Stimulated activated naive CD8-positive, alpha-beta T cell treated with anti-CD3 and anti-CD28 coated beads, Interleukin-15, amount 100 ng/mL, for 72 hours (primary cell): ENCODE measurements at regions not wholly inside any gene's neighbourhood (a gene's known extent, or its start where the extent isn't known, plus 50 kb on each side); places are given as distances from the start of the nearest gene placed in this dataset.
"Not testable (repeated sequence)": the region's sequence is repeated elsewhere in the genome, so short reads cannot be mapped to it uniquely, and the experiment has no call there.

ENCODE experiments used
- ATAC-seq: fragments of 150-1000 bp; cut with Tn5 transposase; 2 replicates; pipeline ENCODE4 v1.10.0; 2021; ENCODE audit warnings: mild to moderate bottlenecking, moderate library complexity
- DNase-seq, 2 donors: peaks; one replicate each; pipeline ENCODE4 v3.0.0; 2021 to 2022
- H3K27ac Mint-ChIP-seq, 2 donors: one replicate each; pipeline ENCODE4 v1.8.0; 2022; ENCODE audit warnings: mild to moderate bottlenecking in 2 of 2, mixed read lengths in 2 of 2, moderate library complexity in 2 of 2
- H3K27me3 Mint-ChIP-seq: one replicate; pipeline ENCODE4 v1.8.0; 2022; ENCODE audit warnings: mixed read lengths
- H3K4me1 Mint-ChIP-seq: one replicate; pipeline ENCODE4 v1.8.0; 2022; ENCODE audit warnings: mild to moderate bottlenecking, mixed read lengths
- H3K4me3 Mint-ChIP-seq, 2 donors: one replicate each; pipeline ENCODE4 v1.8.0; 2022; ENCODE audit warnings: mild to moderate bottlenecking in 2 of 2, mixed read lengths in 2 of 2, moderate library complexity in 1 of 2
- H3K9me3 Mint-ChIP-seq, 2 donors: one replicate each; pipeline ENCODE4 v1.8.0; 2022; ENCODE audit warnings: mixed read lengths in 2 of 2

DNA sequence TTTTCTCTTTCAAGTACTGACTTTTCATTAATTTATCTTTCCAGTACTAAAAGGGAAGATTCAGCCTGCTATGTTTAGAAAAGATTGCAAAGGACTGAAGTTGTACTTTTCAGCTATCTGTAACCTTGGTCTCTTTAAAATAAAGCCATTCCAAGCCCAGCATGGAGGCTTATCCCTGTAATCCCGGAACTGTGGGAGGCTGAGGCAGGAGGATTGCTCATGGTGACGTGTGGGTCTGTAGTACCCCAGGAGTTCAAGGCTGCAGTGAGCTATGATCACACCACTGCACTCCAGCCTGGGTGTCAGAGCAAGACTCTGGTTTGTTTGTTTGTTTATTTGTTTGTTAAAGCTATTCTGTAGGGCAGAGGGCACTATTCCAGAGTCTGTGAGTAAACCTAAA, 50.6 kb upstream of the TMEM170B start:
- no peaks in the 10 kb centered on the region for H3K4me1 Mint-ChIP-seq

GRCh38 chr6:11486486-11486885, 51.1 kb upstream of the TMEM170B start:
- H3K27me3 Mint-ChIP-seq = no peaks in the 10 kb centered on the region
- no peak overlapping the region for H3K4me3 Mint-ChIP-seq
- H3K9me3 Mint-ChIP-seq = peaks cover 0 to 8% of the 10 kb centered on the region in 2 donors
- no peak overlapping the region for H3K27ac Mint-ChIP-seq
- ATAC-seq (no peak), DNase-seq (no peak)
- H3K4me1 Mint-ChIP-seq = no peaks in the 10 kb centered on the region

More for the DNA sequence above, 50.6 kb upstream of the TMEM170B start:
- H3K27me3 Mint-ChIP-seq = no peaks in the 10 kb centered on the region
- ATAC-seq (no peak), DNase-seq (no peak)
- H3K4me3 Mint-ChIP-seq = no peak overlapping the region
- no peak overlapping the region for H3K27ac Mint-ChIP-seq
- peaks cover 0 to 8% of the 10 kb centered on the region in 2 donors for H3K9me3 Mint-ChIP-seq

- H3K4me3 Mint-ChIP-seq = no peak overlapping the region
- no peaks in the 10 kb centered on the region for H3K27me3 Mint-ChIP-seq
- DNase-seq (no peak), ATAC-seq (no peak)
- H3K9me3 Mint-ChIP-seq = peaks cover 0 to 8% of the 10 kb centered on the region in 2 donors
- no peak overlapping the region for H3K27ac Mint-ChIP-seq
- H3K4me1 Mint-ChIP-seq = no peaks in the 10 kb centered on the region
Observed at GRCh38 chr6:11486051-11486450, 51.5 kb upstream of the TMEM170B start.

DNA sequence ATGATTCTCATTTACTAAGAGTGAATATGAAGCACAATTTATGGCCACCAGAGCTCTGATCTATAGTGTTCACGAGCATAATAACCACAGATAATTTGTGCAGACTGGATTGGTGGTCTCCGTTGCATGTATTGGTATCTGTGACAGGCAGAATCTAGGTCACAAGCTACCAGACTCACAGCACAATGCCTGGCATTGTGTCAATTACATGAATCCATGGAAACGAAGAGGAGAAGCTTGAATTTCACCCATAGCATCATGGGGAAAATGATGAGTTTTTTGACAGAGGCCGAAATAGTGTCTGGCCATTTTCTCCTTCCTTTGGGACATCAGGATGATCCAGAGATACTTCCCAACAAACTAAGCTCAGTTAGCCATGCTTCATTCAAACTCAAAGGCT, 52.3 kb upstream of the TMEM170B start:
- no peaks in the 10 kb centered on the region for H3K4me1 Mint-ChIP-seq
- DNase-seq = no peak
- peaks cover 4% of the 10 kb centered on the region for H3K27me3 Mint-ChIP-seq
- no peak overlapping the region for H3K4me3 Mint-ChIP-seq
- H3K27ac Mint-ChIP-seq = no peak overlapping the region
- H3K9me3 Mint-ChIP-seq = peaks cover 0 to 8% of the 10 kb centered on the region in 2 donors
- ATAC-seq = no peak

DNA sequence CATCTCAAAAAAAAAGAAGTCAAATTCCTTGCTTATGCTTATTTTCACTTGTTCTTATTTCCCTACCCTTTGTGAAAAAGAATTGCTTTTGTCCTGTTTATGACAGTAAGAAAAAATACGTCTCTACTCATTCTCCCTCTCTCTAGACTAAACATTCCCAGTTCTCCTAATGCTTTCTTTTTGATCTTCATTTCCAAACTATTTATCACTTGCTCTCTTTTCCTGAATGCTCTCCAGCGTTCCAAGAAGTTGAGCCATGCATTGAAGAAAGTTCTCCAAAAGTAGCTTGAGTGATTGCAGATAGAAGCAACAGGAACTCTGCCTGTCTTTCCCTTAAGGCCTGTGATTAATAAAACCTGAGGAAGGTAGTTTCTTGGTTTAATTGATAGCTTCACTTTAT, 53.1 kb upstream of the TMEM170B start:
- ATAC-seq = no peak
- Mint-ChIP-seq H3K27me3 (peaks cover 8% of the 10 kb centered on the region), H3K27ac (peak overlapping the region in 1 of 2 donors; percentile 64), H3K4me1 (no peaks in the 10 kb centered on the region), H3K4me3 (no peak overlapping the region), H3K9me3 (peaks cover 0 to 8% of the 10 kb centered on the region in 2 donors)
- DNase-seq = no peak

- DNase-seq (no peak), ATAC-seq (no peak)
- Mint-ChIP-seq H3K9me3 (peaks cover 0 to 8% of the 10 kb centered on the region in 2 donors), H3K4me3 (no peak overlapping the region), H3K4me1 (no peaks in the 10 kb centered on the region), H3K27ac (no peak overlapping the region), H3K27me3 (peaks cover 8% of the 10 kb centered on the region)
Observed at GRCh38 chr6:11482616-11483015, 54.9 kb upstream of the TMEM170B start.

GRCh38 chr6:11480541-11480940, 57.0 kb upstream of the TMEM170B start:
- DNase-seq = no peak
- no peak for ATAC-seq
- H3K4me1 Mint-ChIP-seq = no peaks in the 10 kb centered on the region
- peaks cover 0 to 8% of the 10 kb centered on the region in 2 donors for H3K9me3 Mint-ChIP-seq
- H3K4me3 Mint-ChIP-seq = no peak overlapping the region
- no peak overlapping the region for H3K27ac Mint-ChIP-seq
- H3K27me3 Mint-ChIP-seq = peaks cover 25% of the 10 kb centered on the region

DNA sequence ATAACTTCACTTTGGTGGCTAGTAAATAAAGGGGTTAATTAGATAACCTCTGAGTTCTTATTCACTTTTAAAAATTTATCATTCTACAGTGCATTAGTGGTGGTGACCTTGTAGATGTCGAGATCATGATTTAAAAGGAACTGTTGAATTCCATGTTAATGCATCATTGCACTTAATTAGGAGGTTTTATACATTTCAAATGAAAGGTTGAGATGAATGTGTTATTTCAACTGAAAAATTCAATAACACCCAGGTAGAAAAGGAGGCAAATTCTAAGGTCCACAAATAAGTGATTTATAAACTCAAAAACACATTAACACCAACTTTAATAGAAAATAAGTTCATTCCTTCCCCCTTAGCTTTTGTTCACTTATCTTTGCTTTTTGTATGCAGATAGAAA, 58.3 kb upstream of the TMEM170B start:
- Mint-ChIP-seq H3K27ac (no peak overlapping the region), H3K4me3 (no peak overlapping the region), H3K9me3 (peaks cover 0 to 8% of the 10 kb centered on the region in 2 donors), H3K27me3 (peaks cover 30% of the 10 kb centered on the region), H3K4me1 (no peaks in the 10 kb centered on the region)
- ATAC-seq = no peak
- no peak for DNase-seq

DNA sequence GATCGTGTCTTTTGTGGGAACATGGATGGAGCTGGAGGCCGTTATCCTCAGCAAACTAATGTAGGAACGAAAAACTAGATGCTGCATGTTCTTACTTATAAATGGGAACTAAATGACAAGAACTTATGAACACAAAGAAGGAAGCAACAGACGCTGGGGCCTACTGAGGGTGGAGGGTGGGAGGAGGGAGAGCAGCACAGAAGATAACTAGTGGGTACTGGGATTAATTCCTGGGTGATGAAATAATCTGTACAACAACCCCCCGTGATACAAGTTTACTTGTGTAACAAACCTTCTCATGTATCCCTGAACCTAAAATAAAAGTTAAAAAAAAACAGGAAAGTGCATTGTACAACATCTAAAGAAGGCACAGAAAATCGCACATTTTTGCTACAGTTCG, 59.0 kb upstream of the TMEM170B start:
- DNase-seq (no peak), ATAC-seq (no peak)
- Mint-ChIP-seq H3K27ac (no peak overlapping the region), H3K4me3 (no peak overlapping the region), H3K4me1 (no peaks in the 10 kb centered on the region), H3K27me3 (peaks cover 34% of the 10 kb centered on the region), H3K9me3 (peaks cover 0 to 8% of the 10 kb centered on the region in 2 donors)

GRCh38 chr6:11475016-11475415, 62.5 kb upstream of the TMEM170B start:
- Mint-ChIP-seq H3K9me3 (no peaks in the 10 kb centered on the region), H3K4me3 (no peak overlapping the region), H3K27me3 (peaks cover 28% of the 10 kb centered on the region), H3K27ac (no peak overlapping the region), H3K4me1 (no peaks in the 10 kb centered on the region)
- DNase-seq = no peak
- ATAC-seq = no peak

GRCh38 chr6:11473008-11473740, 64.4 kb upstream of the TMEM170B start:
- H3K4me1 Mint-ChIP-seq = no peaks in the 10 kb centered on the region
- H3K27ac Mint-ChIP-seq = no peak overlapping the region

GRCh38 chr6:11471261-11471660, 66.3 kb upstream of the TMEM170B start:
- no peak overlapping the region for H3K4me3 Mint-ChIP-seq
- ATAC-seq (no peak), DNase-seq (no peak)
- no peak overlapping the region for H3K27ac Mint-ChIP-seq
- no peaks in the 10 kb centered on the region for H3K9me3 Mint-ChIP-seq
- peaks cover 16% of the 10 kb centered on the region for H3K27me3 Mint-ChIP-seq
- peaks cover 10% of the 10 kb centered on the region for H3K4me1 Mint-ChIP-seq

More at GRCh38 chr6:11473008-11473740, 64.4 kb upstream of the TMEM170B start:
- ATAC-seq (no peak), DNase-seq (no peak)
- no peak overlapping the region for H3K4me3 Mint-ChIP-seq
- H3K27me3 Mint-ChIP-seq = peaks cover 26% of the 10 kb centered on the region
- no peaks in the 10 kb centered on the region for H3K9me3 Mint-ChIP-seq

DNA sequence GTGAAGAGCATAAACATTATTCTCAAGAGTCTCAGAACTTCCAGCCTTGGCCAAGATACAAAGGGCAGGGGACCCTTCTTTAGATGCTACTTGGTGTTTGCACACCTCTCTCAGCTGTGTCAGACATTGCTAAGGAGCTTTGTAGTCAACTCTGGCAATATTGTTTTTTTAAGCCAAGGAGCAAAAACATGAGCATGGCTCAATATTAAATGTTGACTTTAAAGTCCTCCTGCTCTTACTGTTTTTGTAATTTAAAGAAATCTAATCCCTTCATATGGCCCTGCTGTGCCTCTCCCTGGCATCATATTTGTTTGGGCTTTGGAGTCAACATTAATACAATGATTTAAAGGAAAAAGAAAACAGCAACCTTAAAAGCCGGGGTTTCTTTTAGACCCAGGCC, 67.9 kb upstream of the TMEM170B start:
- no peak overlapping the region for H3K4me3 Mint-ChIP-seq
- DNase-seq (no peak), ATAC-seq (no peak)
- H3K27me3 Mint-ChIP-seq = peaks cover 8% of the 10 kb centered on the region
- H3K9me3 Mint-ChIP-seq = no peaks in the 10 kb centered on the region
- H3K4me1 Mint-ChIP-seq = peaks cover 10% of the 10 kb centered on the region
- no peak overlapping the region for H3K27ac Mint-ChIP-seq

DNA sequence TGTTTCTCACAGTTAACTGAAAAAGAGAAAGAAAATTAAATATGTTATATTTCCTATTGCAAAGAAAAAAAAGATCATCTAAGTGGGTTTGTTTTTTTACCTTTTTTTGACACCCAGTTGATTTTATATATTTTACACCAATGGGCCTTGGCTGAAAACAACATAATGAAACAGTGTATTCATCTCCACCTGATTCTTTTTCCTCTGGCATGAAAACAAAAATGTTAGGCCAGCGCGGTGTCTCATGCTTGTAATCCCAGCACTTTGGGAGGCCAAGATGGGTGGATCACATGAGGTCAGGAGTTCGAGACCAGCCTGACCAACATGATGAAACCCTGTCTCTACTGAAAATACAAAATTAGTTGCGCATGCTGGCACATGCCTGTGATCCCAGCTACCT, 69.3 kb upstream of the TMEM170B start:
- peaks cover 10% of the 10 kb centered on the region for H3K4me1 Mint-ChIP-seq
- not testable (repeated sequence) for H3K9me3 Mint-ChIP-seq, DNase-seq, ATAC-seq, H3K27me3 Mint-ChIP-seq, H3K27ac Mint-ChIP-seq, H3K4me3 Mint-ChIP-seq

GRCh38 chr6:11467364-11467763, 70.2 kb upstream of the TMEM170B start:
- ATAC-seq = no peak
- Mint-ChIP-seq H3K27ac (no peak overlapping the region), H3K4me3 (no peak overlapping the region), H3K27me3 (no peaks in the 10 kb centered on the region), H3K9me3 (no peaks in the 10 kb centered on the region), H3K4me1 (peaks cover 15% of the 10 kb centered on the region)
- DNase-seq = no peak

DNA sequence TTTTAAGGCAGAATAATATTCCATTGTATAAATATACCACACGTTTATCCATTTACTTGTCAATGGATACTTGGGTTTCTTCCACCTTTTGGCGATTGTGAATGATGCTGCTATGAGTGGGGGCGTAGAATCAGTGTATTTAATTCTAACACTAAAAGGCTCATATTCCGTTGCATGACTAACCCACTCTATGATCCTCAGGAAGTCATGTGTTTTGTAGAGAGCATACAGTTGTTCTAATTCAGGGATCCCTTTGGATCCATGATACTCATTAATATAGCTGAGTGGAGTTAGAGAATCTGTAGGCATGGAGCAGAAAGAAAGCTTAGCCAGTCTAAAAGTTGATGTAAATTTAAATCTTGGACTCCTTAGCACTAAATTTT, 74.2 kb upstream of the TMEM170B start:
- Mint-ChIP-seq H3K27ac (no peak overlapping the region), H3K27me3 (no peaks in the 10 kb centered on the region), H3K4me3 (no peak overlapping the region), H3K4me1 (peaks cover 48% of the 10 kb centered on the region), H3K9me3 (no peaks in the 10 kb centered on the region)
- ATAC-seq (no peak), DNase-seq (no peak)
